ENCODE measurements at regions not wholly inside any gene's neighbourhood (a gene's known extent, or its start where the extent isn't known, plus 50 kb on each side); places are given as distances from the start of the nearest gene placed in this dataset.

DNA sequence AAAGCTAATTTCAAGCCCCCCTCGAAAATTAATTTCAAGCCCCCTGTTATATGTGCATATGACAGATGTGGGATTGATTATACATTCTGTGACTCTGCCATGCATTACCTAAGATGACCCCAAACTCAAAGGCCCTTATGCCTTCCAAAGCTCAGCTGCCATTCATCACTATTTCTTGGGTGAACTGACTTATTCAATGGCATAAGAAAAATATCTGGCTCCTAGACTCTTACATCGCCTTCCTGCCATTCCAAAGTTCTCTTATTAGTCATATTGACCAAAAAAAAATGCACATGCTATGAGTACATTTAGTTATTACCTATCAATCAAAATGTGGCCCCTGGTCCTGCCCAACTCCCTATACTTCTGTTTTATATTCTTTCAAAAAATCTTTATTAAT, 291.8 kb upstream of the CHAC2 start:
- no CpG with 5 or more reads among the region's 2 CpGs for WGBS (ENCODE audit: insufficient coverage)
- CTCF ChIA-PET: no interaction called here

DNA sequence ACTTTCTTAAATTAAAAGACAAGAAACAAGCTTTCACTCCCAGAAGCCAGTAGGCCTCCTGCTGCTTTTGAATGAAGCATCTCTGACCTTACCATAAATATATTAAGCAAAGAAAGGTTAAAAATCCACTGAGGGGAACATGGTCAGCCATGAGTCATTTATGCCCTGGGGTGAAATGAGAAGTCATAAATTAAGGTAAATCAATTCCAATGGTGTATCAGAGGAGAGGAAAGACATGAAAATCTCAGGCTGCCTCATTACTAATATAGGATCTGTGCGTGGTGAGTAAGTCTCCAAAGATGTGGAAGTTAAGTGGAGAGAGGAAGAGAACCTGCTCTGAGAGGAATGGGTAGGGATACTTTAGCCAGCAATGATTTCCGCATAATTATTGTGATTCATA, 292.3 kb upstream of the CHAC2 start:
- H3K36me3 ChIP-seq (ENCODE audit: control insufficient read depth in 4 of 4, insufficient read depth in 4 of 4, low read length in 3 of 4): no peaks in the 10 kb centered on the region
- no peak overlapping the region for H3K4me3 ChIP-seq (ENCODE audit: control insufficient read depth in 1 of 7, extremely low read depth in 1 of 7, insufficient read depth in 4 of 7, low read depth in 2 of 7, low read length in 6 of 7)
- POLR2A ChIA-PET: no interaction called here
- no CpG with 5 or more reads among the region's 2 CpGs for WGBS (ENCODE audit: insufficient coverage)
- H3K27ac ChIP-seq (ENCODE audit: insufficient read depth in 1 of 2, low read depth in 1 of 2, low read length in 2 of 2, poor library complexity in 1 of 2, severe bottlenecking in 2 of 2): no peak overlapping the region
- no peaks in the 10 kb centered on the region for H3K4me1 ChIP-seq (ENCODE audit: control extremely low read depth in 1 of 4, control insufficient read depth in 4 of 4, insufficient read depth in 4 of 4, low read length in 3 of 4)
- no peak for DNase-seq
- peaks cover 0 to 2% (median 0%) of the 10 kb centered on the region in 5 experiments for H3K27me3 ChIP-seq (replicated peaks in 2 of 5; ENCODE audit: control insufficient read depth in 4 of 5, insufficient read depth in 5 of 5, low read length in 4 of 5)
- H3K9me3 ChIP-seq (ENCODE audit: control extremely low read depth in 1 of 5, control insufficient read depth in 4 of 5, insufficient read depth in 2 of 5, low read depth in 1 of 5, low read length in 4 of 5): no peaks in the 10 kb centered on the region
- CTCF ChIA-PET: no interaction called here

More for the DNA sequence above, 291.8 kb upstream of the CHAC2 start:
- peaks cover 0 to 2% (median 0%) of the 10 kb centered on the region in 5 experiments for H3K27me3 ChIP-seq (replicated peaks in 2 of 5; ENCODE audit: control insufficient read depth in 4 of 5, insufficient read depth in 5 of 5, low read length in 4 of 5)
- no peaks in the 10 kb centered on the region for H3K9me3 ChIP-seq (ENCODE audit: control extremely low read depth in 1 of 5, control insufficient read depth in 4 of 5, insufficient read depth in 2 of 5, low read depth in 1 of 5, low read length in 4 of 5)
- no peak overlapping the region for H3K4me3 ChIP-seq (ENCODE audit: control insufficient read depth in 1 of 7, extremely low read depth in 1 of 7, insufficient read depth in 4 of 7, low read depth in 2 of 7, low read length in 6 of 7)
- H3K27ac ChIP-seq (ENCODE audit: insufficient read depth in 1 of 2, low read depth in 1 of 2, low read length in 2 of 2, poor library complexity in 1 of 2, severe bottlenecking in 2 of 2): no peak overlapping the region
- H3K36me3 ChIP-seq (ENCODE audit: control insufficient read depth in 4 of 4, insufficient read depth in 4 of 4, low read length in 3 of 4): no peaks in the 10 kb centered on the region
- H3K4me1 ChIP-seq (ENCODE audit: control extremely low read depth in 1 of 4, control insufficient read depth in 4 of 4, insufficient read depth in 4 of 4, low read length in 3 of 4): no peaks in the 10 kb centered on the region
- no peak for DNase-seq
- POLR2A ChIA-PET: no interaction called here

DNA sequence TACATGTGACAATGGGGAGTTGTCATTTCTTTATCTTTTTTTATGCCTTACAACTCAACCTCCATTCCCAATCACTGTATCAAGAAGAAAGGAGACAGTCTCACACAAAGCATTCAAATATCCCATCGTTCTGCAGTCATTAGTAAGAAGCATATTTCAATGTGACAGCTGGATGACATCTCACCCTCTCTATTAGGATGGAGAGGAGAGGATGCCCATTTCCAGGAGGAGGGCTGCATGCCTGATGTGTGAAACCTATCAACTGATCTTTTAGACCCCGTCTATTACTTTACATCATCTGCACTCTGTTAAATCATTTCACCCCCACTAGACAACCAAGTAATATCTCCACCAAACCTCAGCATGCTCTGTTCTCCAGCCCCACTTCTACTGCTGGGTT, 292.7 kb upstream of the CHAC2 start:
- Histone ChIP-seq H3K9me3 (ENCODE audit: control extremely low read depth in 1 of 5, control insufficient read depth in 4 of 5, insufficient read depth in 2 of 5, low read depth in 1 of 5, low read length in 4 of 5) (no peaks in the 10 kb centered on the region), H3K36me3 (ENCODE audit: control insufficient read depth in 4 of 4, insufficient read depth in 4 of 4, low read length in 3 of 4) (no peaks in the 10 kb centered on the region), H3K27ac (ENCODE audit: insufficient read depth in 1 of 2, low read depth in 1 of 2, low read length in 2 of 2, poor library complexity in 1 of 2, severe bottlenecking in 2 of 2) (no peak overlapping the region), H3K27me3 (replicated peaks in 2 of 5; ENCODE audit: control insufficient read depth in 4 of 5, insufficient read depth in 5 of 5, low read length in 4 of 5) (peaks cover 0 to 2% (median 0%) of the 10 kb centered on the region in 5 experiments), H3K4me1 (ENCODE audit: control extremely low read depth in 1 of 4, control insufficient read depth in 4 of 4, insufficient read depth in 4 of 4, low read length in 3 of 4) (no peaks in the 10 kb centered on the region), H3K4me3 (ENCODE audit: control insufficient read depth in 1 of 7, extremely low read depth in 1 of 7, insufficient read depth in 4 of 7, low read depth in 2 of 7, low read length in 6 of 7) (no peak overlapping the region)
- 80% methylated on average over 1 of the region's 2 CpGs for WGBS (ENCODE audit: insufficient coverage)
- POLR2A ChIA-PET: interaction anchor here (0.5 kb wide), 1 partner anchor 26 kb away, joined by 3 read pairs; no protein-coding TSS in a partner anchor
- CTCF ChIA-PET: no interaction called here
- DNase-seq: no peak

DNA sequence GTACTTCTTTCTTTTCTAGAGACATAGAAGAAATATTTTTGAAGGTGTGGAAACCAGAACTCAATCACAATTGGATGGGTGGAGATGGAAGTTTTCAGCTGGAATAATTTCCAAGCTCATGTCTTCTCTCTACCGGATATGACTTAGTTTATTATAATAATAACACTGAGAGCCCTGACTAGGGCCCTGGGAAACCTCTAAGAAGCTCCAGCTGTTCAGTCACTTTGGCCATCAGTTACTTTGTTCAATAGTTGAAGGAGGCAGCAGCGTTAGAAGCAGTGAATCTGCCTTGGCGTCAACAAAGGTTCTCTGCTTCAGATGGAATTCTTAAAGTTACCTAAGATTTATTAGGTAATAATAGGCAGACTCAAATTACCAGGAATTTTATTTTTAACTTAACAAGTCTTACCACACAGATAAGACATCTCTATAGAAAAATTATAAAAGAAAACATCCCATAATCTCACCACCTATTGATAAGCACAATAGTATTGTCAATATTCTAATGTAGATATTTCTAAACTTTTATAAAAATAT, 293.8 kb upstream of the CHAC2 start:
- Histone ChIP-seq H3K4me1 (ENCODE audit: control extremely low read depth in 1 of 4, control insufficient read depth in 4 of 4, insufficient read depth in 4 of 4, low read length in 3 of 4) (no peaks in the 10 kb centered on the region), H3K36me3 (ENCODE audit: control insufficient read depth in 4 of 4, insufficient read depth in 4 of 4, low read length in 3 of 4) (no peaks in the 10 kb centered on the region), H3K9me3 (ENCODE audit: control extremely low read depth in 1 of 5, control insufficient read depth in 4 of 5, insufficient read depth in 2 of 5, low read depth in 1 of 5, low read length in 4 of 5) (no peaks in the 10 kb centered on the region), H3K4me3 (ENCODE audit: control insufficient read depth in 1 of 7, extremely low read depth in 1 of 7, insufficient read depth in 4 of 7, low read depth in 2 of 7, low read length in 6 of 7) (no peak overlapping the region), H3K27me3 (replicated peaks in 2 of 5; ENCODE audit: control insufficient read depth in 4 of 5, insufficient read depth in 5 of 5, low read length in 4 of 5) (peaks cover 0 to 2% (median 0%) of the 10 kb centered on the region in 5 experiments), H3K27ac (ENCODE audit: insufficient read depth in 1 of 2, low read depth in 1 of 2, low read length in 2 of 2, poor library complexity in 1 of 2, severe bottlenecking in 2 of 2) (no peak overlapping the region)
- no CpG with 5 or more reads among the region's 3 CpGs for WGBS (ENCODE audit: insufficient coverage)
- ChIA-PET CTCF (no interaction called here), POLR2A (no interaction called here)
- no peak for DNase-seq

DNA sequence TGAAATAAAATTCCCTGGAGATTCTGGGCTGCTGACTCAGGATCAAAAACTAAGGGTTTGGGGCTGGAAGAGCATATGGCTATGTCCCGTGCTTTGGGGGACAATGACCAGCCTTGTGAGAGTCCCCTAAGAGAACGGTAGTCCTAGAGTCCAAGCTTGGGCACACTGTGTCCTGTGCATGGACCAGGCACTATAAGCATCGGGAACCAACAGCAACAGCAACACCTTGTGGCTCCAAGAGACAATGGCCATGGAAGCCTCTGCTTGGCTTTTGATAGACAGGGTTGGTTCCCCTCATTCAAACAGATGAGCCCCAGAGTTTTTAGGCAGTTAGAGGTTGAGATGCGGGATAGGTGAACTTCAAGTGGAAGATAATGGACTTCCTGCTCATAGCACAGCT, 294.4 kb upstream of the CHAC2 start:
- WGBS (ENCODE audit: insufficient coverage): 75% methylated on average over 3 of the region's 4 CpGs
- H3K36me3 ChIP-seq (ENCODE audit: control insufficient read depth in 4 of 4, insufficient read depth in 4 of 4, low read length in 3 of 4): no peaks in the 10 kb centered on the region
- no peaks in the 10 kb centered on the region for H3K9me3 ChIP-seq (ENCODE audit: control extremely low read depth in 1 of 5, control insufficient read depth in 4 of 5, insufficient read depth in 2 of 5, low read depth in 1 of 5, low read length in 4 of 5)
- H3K4me3 ChIP-seq (ENCODE audit: control insufficient read depth in 1 of 7, extremely low read depth in 1 of 7, insufficient read depth in 4 of 7, low read depth in 2 of 7, low read length in 6 of 7): no peak overlapping the region
- ChIA-PET POLR2A (no interaction called here), CTCF (no interaction called here)
- H3K27ac ChIP-seq (ENCODE audit: insufficient read depth in 1 of 2, low read depth in 1 of 2, low read length in 2 of 2, poor library complexity in 1 of 2, severe bottlenecking in 2 of 2): no peak overlapping the region
- DNase-seq: peak in 1 of 3 donors; percentile 0
- H3K4me1 ChIP-seq (ENCODE audit: control extremely low read depth in 1 of 4, control insufficient read depth in 4 of 4, insufficient read depth in 4 of 4, low read length in 3 of 4): no peaks in the 10 kb centered on the region
- peaks cover 0 to 2% (median 0%) of the 10 kb centered on the region in 5 experiments for H3K27me3 ChIP-seq (replicated peaks in 2 of 5; ENCODE audit: control insufficient read depth in 4 of 5, insufficient read depth in 5 of 5, low read length in 4 of 5)

DNA sequence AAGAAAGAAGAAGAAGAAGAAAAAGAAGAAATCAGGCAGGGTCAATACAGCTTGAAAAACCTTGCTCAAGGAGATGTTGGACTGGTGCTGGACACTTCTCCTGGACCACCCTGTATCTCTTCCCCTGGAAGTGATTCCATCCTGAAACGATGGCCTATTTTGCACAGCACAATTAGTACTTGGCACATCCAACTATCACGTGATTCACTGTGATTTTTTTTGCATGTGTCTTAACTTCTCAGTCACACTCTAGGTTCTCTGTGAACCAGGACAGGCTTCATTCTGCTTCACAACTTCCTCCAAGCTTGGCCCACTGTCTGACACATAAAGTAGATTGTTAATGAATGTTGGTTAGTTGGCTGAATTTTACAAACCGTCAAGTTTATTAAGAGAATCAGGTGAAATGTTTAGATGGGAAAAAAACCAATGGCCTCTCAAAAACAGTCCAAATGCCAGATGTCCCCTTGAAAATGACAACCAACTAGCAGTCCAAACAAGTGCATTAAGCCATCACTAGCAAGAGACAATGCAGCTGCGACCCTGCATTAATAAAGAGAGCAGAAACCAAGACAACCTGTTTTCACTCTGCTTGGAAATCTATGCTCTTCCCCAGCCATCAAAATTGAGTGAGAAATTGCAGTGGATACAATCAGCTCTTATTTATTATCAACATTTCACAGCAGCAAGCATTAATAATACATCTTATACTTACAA, 300.0 kb upstream of the CHAC2 start:
- no peak overlapping the region for H3K27ac ChIP-seq (ENCODE audit: insufficient read depth in 1 of 2, low read depth in 1 of 2, low read length in 2 of 2, poor library complexity in 1 of 2, severe bottlenecking in 2 of 2)
- H3K4me1 ChIP-seq (ENCODE audit: control extremely low read depth in 1 of 4, control insufficient read depth in 4 of 4, insufficient read depth in 4 of 4, low read length in 3 of 4): no peaks in the 10 kb centered on the region
- H3K9me3 ChIP-seq (ENCODE audit: control extremely low read depth in 1 of 5, control insufficient read depth in 4 of 5, insufficient read depth in 2 of 5, low read depth in 1 of 5, low read length in 4 of 5): no peaks in the 10 kb centered on the region
- H3K4me3 ChIP-seq (ENCODE audit: control insufficient read depth in 1 of 7, extremely low read depth in 1 of 7, insufficient read depth in 4 of 7, low read depth in 2 of 7, low read length in 6 of 7): no peak overlapping the region
- H3K36me3 ChIP-seq (ENCODE audit: control insufficient read depth in 4 of 4, insufficient read depth in 4 of 4, low read length in 3 of 4): no peaks in the 10 kb centered on the region
- H3K27me3 ChIP-seq (replicated peaks in 2 of 5; ENCODE audit: control insufficient read depth in 4 of 5, insufficient read depth in 5 of 5, low read length in 4 of 5): peaks cover 0 to 2% (median 0%) of the 10 kb centered on the region in 5 experiments
- WGBS (ENCODE audit: insufficient coverage): 94% methylated on average over 4 of the region's 4 CpGs
- ChIA-PET CTCF (no interaction called here), POLR2A (no interaction called here)
- no peak for DNase-seq

DNA sequence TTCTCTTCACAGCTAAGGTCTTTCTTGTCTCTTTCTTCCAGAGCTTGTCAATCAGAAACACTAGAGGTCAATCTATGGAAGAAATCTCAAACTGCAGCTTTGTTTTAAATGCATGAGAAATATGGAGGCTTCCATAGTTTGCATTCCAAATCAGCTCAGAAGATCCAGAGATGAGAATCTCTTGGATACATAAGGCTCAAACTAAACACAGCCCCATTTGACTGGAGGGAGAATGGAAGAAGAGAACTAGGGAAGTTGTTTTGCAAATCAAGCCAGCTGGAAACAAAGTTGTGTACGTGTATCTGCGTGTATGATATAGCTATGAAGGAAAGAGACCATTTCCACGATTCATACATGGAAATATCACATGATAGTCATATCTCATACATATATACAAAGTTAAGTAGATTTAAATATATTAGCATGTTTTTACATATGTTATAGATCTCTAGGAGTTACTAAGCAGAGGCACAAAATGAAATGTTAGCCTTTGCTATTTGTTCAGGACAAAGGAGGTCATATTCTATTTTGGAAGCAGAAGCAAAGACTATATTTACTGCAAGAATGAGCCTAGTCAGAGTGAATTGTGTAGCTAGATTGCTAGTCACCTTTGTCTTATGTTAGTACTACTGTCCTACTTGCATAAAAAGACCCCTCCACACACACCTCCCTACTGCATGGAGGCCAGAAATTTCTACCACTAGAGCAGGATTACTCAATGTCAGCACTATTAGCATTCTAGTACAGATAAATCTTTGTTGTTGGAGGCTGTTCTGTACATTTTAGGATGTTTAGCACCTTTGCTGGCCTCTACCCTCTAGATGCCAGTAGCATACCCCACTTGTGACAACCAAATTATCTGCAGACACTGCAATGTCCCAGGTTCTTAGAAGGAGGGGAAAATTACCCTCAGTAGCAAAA, 303.5 kb upstream of the CHAC2 start:
- H3K36me3 ChIP-seq (ENCODE audit: control insufficient read depth in 4 of 4, insufficient read depth in 4 of 4, low read length in 3 of 4): no peaks in the 10 kb centered on the region
- WGBS (ENCODE audit: insufficient coverage): no CpG with 5 or more reads among the region's 3 CpGs

More for the DNA sequence above, 303.5 kb upstream of the CHAC2 start:
- no peak for DNase-seq
- no peaks in the 10 kb centered on the region for H3K4me1 ChIP-seq (ENCODE audit: control extremely low read depth in 1 of 4, control insufficient read depth in 4 of 4, insufficient read depth in 4 of 4, low read length in 3 of 4)
- no peaks in the 10 kb centered on the region for H3K27me3 ChIP-seq (replicated peaks in 2 of 5; ENCODE audit: control insufficient read depth in 4 of 5, insufficient read depth in 5 of 5, low read length in 4 of 5)
- ChIA-PET POLR2A (no interaction called here), CTCF (no interaction called here)
- H3K4me3 ChIP-seq (ENCODE audit: control insufficient read depth in 1 of 7, extremely low read depth in 1 of 7, insufficient read depth in 4 of 7, low read depth in 2 of 7, low read length in 6 of 7): no peak overlapping the region
- H3K27ac ChIP-seq (ENCODE audit: insufficient read depth in 1 of 2, low read depth in 1 of 2, low read length in 2 of 2, poor library complexity in 1 of 2, severe bottlenecking in 2 of 2): no peak overlapping the region
- H3K9me3 ChIP-seq (ENCODE audit: control extremely low read depth in 1 of 5, control insufficient read depth in 4 of 5, insufficient read depth in 2 of 5, low read depth in 1 of 5, low read length in 4 of 5): no peaks in the 10 kb centered on the region

Data from common myeloid progenitor, CD34-positive (primary cell).